AG09309 (cell line): ENCODE measurements at regions not wholly inside any gene's neighbourhood (a gene's known extent, or its start where the extent isn't known, plus 50 kb on each side); places are given as distances from the start of the nearest gene placed in this dataset.

Source experiments
- DNase-seq: peaks from one replicate; pipeline ENCODE4 v3.0.0-alpha.2; 2010; ENCODE audit warnings: low read depth
- H3K4me3 ChIP-seq: 2 replicates; pipeline ENCODE4 v1.5.1; 2011; ENCODE audit warnings: mild to moderate bottlenecking, low read depth, low read length, moderate library complexity; ENCODE audit not compliant: control insufficient read depth
- CTCF ChIP-seq: IDR thresholded peaks from 2 replicates; pipeline ENCODE4 v1.5.1; 2011; ENCODE audit warnings: mild to moderate bottlenecking, low read depth, low read length, inconsistent platforms; ENCODE audit not compliant: insufficient read depth, control insufficient read depth; ENCODE audit errors: missing control alignments

GRCh38 chr11:131206671-131207070 is 163.7 kb upstream of the NTM start:
- no peak for DNase-seq
- H3K4me3 ChIP-seq = no peak overlapping the region
- no peak for TF ChIP-seq CTCF

DNA sequence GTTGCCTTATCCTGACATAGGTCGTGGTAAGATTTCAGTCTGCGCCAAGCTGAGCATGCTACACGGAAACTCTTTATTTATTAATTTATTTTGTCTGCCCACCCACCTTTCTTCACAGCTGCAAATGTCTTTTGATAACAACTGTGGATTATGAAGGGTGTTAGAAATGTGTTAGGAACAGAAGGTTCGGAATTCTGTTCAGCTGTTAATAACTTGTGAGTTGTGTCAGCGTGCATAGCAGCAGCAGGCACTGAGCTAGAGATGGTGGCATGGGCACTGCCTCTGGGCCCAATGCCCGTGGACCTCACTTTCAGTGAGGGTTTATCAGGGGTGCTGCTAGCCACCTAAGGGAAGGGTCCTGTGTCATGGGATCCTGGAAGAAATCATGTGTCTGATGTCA is 162.5 kb upstream of the NTM start:
- no peak for DNase-seq
- TF ChIP-seq CTCF = no peak
- H3K4me3 ChIP-seq = no peak overlapping the region

- peak; percentile 63 for TF ChIP-seq CTCF
- DNase-seq = no peak
- no peak overlapping the region for H3K4me3 ChIP-seq
These were observed 152.8 kb upstream of the NTM start for GRCh38 chr11:131217313-131218310.

DNA sequence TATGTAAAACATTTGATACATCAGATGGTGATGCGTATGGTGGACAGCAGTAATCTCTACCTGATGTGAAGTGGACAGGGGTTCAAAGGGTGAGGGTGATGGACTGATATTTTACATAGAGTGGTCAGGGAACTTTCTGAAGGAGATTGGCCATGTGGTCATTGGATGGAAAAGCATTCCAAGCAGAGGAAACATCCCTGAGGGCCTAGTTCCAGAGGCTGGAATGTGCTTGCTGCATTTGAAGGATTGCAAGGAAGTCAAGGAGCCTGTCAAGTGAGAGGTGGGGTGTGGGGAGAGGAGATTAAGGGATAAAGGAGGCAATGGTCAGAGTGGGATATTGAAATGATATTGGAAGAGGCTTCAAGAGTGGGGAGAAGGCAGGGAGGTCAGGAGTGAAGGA is 151.9 kb upstream of the NTM start:
- no peak for TF ChIP-seq CTCF

GRCh38 chr11:131219646-131220045 is 150.8 kb upstream of the NTM start:
- H3K4me3 ChIP-seq = no peak overlapping the region
- TF ChIP-seq CTCF = no peak
- no peak for DNase-seq

More for the DNA sequence above, 151.9 kb upstream of the NTM start:
- DNase-seq = no peak
- H3K4me3 ChIP-seq = no peak overlapping the region

- TF ChIP-seq CTCF = no peak
- no peak for DNase-seq
- H3K4me3 ChIP-seq = no peak overlapping the region
These were observed 147.0 kb upstream of the NTM start for GRCh38 chr11:131223198-131223991.
